Stimulated activated CD4-positive, alpha-beta T cell treated with anti-CD3 and anti-CD28 coated beads, TNF-alpha, amount 100 ng/mL, for 48 hours (primary cell): ENCODE measurements at regions not wholly inside any gene's neighbourhood (a gene's known extent, or its start where the extent isn't known, plus 50 kb on each side); places are given as distances from the start of the nearest gene placed in this dataset.

ENCODE experiments used
- DNase-seq, 3 donors: peaks; one replicate each; pipeline ENCODE4 v3.0.0-alpha.2; 2020; ENCODE audit warnings: low read depth in 3 of 3

DNA sequence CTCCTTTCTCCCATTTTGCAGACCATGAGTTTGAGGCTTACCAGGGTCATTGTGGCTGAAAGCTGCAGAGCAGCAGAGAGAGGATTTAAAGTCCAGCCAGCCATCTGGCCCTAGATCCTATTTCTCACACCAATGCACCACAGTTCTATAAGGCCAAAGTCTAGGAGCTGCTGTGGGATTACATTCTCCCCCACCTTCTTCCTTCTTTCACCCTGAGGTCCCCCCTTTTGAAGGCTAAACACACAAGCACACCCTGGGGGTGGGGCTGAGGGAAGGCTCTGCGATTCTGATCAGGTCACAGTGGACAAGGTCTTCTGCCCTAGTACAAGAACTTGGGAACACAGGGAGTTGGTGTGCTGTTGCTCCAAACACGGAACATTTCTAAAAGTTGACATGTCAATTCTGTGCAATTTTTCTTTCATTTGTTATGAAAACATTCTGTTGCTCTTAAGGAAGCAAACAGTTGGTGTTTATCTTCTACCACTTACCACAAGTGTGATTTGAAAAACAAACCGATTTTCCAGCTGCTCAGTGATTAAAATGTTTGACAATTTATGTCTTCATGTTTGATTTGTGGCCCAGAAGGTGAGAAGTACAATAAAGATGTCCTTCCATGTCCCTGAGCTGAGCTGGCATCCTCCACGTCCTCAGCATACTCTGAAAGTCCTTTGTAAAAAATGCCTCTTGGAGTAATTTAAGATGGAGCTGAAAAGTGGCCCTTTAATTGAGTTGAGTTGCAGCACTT lies 271.6 kb upstream of the PPP2R2D start:
- no peak for DNase-seq

DNA sequence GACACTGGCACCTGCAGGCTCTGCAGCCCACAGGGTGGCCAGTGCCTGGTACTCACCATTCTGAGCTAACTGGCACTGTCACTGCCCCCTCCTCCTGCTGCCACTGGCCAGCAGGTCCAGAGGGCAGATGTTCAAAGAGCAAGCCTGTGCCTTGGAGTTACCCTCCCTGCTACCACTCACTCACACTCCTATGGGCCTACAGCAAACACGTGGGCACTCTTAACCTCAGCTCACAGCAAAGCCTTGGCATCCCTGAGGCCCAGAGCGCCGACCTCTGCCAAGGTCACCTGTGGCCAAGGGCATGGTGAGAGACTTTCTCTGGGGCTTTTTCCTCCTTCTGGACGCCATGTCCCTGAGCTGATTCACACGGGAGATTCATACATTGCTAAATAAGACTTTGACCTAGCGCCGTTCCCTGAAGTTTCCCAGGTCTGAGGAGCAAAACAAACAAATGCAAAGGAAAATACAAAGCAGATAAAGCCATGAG lies 270.0 kb upstream of the PPP2R2D start:
- DNase-seq: no peak

DNA sequence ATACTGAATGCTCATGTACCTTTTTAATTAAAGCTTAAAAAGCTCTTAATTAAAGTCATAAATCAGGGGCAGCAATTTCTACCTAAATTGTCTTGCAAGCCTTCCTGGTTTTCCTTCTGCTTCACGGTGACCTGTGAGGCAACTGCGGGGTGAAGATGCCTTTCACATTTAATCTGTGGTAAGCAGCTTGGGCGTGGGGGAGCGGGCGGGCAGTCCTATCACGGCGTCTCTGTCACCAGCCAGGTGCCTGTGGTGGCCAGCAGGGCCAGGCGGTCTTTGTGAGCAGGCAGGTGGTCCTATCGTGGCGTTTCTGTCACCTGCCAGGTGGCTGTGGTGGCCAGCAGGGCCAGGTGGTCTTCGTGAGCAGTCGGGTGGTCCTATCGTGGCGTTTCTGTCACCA lies 269.2 kb upstream of the PPP2R2D start:
- no peak for DNase-seq

DNA sequence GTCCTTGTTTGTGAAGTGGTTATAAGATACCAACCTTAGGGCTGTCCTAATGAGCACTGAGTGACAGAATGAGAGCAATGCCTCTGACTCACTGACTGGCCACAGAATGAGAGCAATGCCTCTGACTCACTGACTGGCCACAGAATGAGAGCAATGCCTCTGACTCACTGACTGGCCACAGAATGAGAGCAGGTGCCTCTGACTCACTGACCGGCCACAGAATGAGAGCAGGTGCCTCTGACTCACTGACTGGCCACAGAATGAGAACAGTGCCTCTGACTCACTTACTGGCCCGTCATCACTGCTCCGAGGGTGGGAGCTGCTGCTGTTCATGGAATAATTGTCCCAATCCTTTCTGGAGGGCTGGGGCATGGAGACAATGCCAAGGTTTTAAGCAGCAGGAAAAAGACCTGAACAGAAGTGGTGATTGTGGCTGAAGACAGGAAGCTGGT lies 265.2 kb upstream of the PPP2R2D start:
- no peak for DNase-seq

DNA sequence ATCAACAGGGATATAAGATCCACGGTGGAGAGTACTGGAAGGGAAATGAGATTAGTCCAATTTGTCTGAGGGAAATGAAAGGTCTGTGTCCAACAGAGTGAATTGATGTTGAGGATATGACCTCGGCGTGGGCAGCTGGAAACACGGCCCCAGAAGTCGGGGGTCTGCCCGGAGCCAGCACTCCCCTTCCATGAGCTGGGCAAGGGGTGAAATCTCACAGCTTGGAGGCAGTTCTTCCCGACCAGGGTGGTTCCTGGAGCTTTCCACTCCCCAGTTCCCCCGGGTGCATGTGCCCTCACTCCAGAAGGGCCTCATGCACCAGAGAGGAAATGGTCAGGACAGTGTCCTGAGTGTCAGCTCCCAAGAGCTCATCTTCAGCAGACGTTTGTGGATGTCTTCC lies 264.7 kb upstream of the PPP2R2D start:
- DNase-seq: no peak

DNA sequence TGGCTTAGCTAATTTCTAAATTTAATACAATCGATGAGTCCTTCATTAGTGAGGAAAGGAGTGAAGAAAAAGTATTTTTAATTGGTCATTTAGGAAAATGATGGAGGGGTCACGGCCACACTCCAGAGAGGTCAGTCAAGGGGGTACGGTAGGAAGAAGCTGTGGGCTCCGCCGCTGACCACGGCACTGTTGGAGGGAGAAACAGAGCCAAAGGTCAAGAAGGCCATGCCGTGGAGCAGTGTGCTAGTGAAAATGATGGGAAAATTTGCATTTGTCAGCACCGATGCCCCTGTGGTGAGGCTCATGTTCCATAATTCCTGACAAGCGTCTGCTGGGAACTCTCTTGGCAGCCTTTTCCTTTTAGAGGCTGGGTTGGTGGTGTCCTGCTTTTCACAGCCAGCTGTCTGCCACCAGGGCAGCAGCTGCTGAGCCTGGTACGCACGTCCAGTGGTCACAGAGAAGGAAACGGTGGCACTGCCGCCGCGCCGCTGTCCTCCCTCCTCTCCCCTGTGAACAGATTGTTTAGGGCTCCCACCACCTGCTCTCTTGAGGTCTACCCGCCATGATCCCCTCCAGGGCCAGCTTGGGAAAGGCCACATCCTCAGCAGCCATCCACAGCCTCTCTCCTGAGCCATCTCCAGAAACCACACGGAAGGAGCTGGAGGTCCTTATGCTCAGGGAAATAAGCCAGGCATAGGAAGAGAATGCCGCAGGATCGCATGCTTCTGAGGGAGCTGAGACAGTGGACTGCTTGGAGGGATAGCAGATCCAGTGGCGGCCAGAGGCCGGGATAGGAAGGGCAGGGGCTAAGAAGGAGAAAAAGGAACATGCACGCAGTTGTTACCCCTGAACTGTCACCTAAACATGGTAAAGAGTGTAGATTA lies 263.7 kb upstream of the PPP2R2D start:
- no peak for DNase-seq

DNA sequence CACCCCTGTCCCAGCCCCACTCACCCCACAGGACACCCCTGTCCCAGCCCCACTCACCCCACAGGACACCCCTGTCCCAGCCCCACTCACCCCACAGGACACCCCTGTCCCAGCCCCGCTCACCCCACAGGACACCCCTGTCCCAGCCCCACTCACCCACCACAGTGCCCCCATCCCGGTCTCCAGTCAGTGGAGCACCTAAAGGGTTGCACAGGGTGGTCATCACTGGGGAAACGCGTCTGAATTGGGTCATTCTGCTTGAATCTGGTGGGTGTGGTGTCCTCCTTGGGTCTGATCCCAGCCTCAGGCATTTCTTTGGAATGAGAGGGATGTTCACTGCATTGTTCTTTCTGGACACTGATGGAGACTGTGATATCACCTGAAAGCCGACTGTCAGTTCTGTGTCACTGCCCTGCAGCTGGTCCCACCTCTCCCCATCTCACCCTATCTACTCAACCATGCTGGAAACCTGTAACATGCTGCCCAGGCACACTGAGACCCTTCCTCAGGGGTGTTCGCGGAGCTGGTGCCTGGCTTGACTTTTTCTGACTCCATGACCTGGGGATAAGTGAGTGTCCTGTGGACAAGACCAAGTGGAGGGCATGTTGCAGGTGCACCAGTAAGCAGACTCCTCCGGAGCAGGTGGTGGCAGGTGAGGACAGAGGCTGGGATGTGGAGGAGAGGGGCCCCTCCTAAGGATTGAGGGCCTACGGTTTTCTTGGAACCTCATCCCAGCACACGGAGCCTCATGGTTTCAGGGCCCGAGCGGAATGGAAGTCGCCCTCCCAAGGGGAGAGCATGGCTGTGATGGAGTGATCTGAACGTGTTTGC lies 262.5 kb upstream of the PPP2R2D start:
- no peak for DNase-seq

DNA sequence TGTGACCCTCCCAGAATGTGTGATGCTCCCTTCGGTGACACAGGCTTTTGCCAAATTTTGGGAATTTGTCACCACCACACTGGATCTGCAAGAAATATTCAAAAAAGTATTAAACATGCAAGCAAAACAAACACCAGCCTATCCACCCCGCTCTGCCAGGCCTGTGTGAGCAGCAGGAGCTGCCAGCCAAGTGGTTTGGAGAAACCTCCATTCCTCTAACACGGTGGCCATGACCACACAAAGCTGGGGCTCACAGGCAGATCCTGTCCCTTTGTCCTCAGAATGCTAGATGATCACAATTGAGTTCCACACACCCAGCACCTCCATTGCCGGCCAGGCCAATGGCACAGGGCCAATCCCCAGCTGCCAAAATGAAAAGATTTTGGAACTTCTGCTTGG lies 261.9 kb upstream of the PPP2R2D start:
- DNase-seq: no peak

DNA sequence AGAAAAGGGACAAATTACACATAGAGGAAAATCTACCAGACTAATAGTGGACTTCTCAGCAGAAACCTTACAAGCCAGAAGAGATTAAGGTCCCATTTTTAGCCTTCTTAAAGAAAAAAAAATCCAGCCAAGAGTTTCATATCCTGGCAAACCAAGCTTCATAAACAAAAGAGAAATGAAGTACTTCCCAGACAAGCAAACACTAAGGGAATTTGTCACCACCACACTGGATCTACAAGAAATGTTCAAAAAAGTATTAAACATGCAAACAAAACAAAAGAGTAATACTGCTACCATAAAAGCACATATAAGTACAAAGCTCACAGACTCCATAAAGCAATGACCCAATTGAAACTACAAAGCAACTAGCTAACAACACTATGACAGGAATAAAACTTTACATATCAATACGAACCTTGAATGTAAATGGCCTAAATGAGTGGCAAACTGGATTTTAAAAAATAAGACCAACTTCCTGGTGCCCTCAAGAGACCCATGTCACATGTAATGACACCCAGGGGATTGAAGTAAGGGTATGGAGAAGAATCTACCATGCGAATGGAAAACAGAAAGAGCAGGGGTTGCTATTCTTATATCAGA lies 260.7 kb upstream of the PPP2R2D start:
- DNase-seq: no peak

DNA sequence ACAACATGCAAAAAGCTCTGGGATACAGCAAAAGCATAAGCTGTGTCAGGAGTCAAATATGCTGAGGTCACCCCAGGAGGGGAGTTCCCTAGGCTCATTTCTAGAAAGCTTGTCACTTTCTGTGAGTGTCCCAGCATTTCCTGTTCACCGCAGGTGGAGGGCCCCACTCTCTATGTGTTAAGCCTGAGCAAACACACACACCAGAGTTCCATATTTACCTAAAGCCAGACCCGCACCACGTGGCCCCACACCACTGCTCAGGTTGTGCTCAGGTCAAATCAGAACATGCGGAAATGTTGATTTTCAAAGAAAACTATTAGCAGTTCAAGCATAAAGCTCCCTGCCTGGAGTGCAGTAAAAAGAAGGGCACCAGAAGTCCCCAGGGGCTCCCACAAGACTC lies 259.6 kb upstream of the PPP2R2D start:
- DNase-seq: peak in 1 of 3 donors; percentile 19

DNA sequence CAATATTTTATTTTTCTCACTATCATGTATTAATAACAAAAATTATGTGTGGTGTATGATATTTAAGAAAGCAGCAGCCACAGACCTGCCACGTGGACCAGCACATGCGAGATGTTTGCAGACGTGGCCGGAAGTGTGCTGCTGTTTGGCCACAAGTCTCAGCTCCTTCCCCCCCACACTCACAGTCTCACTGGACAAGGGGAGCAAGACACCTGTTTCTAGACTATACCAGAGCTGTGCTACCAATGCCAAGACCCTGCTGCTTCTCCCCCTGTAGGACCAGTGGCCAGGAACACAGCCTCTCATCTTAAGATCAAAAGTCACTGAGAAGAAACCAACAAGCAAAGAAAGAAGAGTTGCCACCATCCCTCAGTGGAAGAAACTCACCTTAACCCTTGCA lies 258.9 kb upstream of the PPP2R2D start:
- DNase-seq: no peak

DNA sequence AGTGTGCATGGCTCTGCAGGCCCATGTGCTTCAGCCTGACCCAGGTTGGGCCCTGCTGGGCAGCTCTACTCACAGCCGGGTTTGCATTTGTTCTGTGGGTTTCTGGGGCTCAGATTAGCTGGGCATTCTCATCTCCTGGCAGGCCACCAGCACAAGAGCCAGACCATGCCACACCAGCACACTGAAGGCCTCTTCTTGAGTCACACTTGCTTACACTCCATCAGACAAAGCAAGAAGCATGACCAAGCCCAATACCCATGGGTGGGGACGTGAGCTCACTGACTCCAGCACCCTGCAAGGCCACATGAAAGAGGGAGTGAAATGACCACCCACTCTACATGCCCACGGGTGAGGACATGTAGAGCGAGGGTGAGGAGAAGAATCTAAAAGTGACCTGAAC lies 257.8 kb upstream of the PPP2R2D start:
- no peak for DNase-seq

DNA sequence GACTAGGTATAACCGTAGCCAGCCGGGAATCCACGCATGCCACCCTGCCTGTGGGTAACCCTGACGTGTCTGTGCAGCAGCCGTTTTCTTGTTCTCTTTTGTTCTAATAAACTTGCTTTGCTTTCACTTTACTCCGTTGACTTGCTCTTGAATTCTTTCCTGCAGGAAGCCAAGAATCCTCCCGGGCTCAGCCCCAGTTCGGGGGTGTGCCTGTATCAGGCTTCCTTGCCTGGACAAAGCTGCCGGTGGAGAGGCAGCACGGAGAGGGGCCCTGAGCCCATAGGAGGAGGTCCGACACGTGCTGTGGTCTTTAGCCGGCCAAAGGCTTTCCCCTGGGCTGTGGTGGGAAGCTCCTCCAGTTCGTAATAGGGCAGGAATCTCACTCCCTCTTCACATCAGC lies 256.5 kb upstream of the PPP2R2D start:
- no peak for DNase-seq

DNA sequence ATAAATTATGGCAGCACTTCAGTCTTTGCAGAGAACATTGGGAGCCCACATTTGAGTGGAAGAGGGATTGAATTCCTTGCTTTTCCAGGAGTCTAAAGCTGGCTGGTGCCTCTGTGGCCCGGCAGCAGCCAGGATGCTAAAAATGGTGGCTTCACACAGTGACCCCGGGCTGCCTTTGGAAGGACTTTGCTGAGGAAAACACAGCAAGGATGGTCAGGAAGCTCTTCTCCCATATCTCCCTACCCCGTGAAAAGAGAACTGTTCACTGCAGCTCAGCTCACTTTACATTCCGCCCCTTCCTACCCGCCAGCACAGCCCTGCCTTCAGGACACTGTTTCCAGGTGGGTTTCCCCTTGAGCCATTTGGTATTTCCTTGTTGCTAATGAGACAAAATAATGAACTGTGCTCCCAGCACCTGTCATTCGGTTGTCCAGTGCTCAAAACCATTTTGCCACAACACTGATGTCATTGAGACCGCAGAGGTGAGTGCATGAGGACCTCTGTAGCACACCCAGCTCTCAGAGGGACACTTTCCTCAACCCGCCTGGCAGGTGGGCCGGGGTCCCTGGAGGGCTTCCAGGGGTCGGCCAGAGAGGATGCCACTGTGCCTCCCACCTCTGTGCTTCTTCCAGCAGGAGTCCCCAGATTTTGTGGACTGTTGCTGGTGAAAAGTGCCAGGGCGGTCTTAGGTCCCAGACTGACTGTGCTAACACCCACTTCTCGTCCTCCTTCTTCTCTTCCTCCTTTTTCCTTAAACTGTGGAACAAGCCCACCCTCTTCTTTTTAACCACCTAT lies 255.7 kb upstream of the PPP2R2D start:
- no peak for DNase-seq

DNA sequence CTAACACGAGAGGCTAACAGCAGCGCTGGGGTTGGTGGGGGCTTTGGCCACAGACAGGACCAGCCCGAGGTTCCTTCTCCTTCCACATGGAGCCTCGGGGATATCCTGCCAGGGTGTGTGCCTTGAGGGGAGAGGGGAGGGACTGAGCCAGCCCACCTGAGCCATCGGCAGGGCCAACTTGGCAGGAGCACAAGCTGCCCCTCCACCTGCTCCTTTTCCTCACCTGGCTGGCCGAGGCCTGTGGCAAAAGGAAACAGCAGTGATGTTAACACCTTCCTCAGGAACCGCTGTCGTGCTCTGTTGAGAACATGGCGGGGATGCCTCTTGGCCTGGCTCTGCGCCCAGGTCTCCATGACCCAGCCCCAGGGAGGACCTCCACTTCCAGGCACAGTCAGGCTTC lies 255.1 kb upstream of the PPP2R2D start:
- DNase-seq: no peak

DNA sequence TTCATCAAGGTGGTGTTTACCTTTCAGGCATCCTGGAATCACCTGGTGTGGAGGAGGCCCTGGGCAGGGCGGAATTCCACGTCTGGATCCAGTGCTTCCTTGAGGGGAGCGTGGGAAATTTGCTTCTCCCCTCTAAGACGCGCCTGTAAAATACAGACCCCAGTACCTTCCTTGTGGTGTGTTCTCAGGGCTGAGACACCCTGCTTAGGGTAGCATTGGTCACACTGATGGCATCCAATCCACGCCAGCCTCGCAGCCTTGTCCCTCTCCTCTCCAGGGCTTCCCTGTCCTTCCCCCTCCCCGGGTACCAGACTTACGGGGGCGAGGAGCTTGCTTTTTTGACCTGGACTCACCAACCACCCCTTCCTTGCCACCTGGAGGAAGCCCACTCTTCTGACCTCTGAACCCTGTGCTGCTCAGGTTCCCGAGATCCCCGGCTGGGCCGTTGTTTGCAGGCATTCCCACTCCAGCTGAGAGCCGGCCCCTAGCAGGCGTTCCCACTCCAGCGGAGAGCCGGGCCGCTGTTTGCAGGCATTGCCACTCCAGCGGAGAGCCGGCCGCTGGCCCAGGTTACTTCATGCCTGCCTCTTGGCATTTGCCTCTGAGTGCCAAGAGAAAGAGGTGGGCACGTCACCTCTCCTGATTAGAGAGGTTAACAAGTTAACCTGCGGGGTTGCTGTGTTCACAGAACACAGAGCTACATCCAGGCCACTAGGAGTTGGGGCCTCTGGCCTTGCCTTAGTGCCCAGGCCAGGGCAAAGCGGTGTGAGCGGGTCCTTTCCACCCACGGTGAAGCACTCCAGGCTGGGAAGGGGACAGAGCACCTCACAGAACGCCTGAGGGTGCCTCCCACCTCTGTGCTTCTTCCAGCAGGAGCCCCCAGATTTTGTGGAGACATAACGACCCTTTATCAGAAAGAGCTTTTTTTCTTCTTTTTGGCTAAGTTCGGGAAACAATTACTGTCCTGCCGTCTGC lies 254.0 kb upstream of the PPP2R2D start:
- no peak for DNase-seq

DNA sequence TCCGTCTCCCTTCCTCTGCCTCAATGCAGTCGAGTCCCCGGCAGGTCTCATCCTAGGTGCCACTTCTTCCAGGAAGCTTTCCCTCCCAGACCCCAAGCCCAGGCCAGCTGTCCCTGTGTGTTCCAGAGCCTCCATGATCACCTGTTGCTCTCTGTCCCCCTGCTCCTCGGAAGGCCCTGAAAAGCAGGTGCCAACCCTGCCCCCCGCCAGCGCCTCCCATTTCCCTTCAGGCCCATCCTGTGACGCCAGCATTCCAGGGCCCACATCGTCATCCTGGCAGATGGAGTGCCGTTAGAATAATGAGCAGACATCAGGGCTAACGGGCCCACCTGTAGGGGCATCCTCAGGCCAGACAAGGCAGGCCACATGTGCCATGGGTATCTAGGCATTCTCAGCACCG lies 253.0 kb upstream of the PPP2R2D start:
- DNase-seq: no peak

DNA sequence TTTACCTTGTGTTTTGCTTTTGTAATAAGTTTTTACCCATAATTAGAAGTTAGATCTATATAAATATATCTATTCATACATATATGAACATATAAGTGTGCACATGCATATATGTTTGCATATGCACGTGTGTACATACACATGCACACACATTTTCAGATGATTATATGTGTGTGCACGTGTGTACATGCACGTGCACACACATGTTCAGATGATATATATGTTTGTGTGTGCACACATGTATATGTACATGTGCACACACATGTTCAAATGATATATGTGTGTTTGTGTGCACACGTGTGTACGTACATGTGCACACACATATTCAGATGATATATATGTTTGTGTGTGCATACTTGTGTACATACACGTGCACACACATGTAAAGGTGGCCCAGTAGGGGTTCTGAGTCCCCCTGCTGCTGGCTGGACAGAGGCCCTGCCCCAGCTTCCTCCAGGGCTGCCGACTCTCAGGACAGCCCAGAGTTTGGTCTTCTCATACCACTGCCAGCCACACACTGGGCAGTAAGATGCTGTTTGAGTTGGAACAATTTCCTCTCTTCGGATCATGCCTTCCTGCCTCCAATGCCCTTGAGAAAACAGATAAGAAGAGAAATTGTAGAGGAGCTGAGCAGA lies 252.3 kb upstream of the PPP2R2D start:
- no peak for DNase-seq

DNA sequence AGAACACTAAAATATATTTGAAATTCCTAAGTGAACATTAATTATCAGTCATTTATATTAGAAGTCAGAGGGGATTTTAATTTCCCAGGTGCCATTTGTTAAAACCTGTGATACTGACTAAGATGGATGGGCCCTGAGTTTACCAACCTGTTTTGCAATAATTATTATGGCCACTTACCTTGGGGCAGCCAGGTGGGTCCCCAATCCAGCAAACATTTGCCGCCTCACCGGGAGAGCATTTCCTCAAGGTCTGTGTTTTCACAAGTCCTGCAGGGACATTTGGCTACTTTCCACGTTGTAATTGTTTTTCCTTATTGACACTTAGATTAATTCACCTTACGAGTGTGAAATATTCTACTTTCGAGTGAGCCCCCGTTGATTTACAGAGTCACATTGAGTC lies 251.2 kb upstream of the PPP2R2D start:
- no peak for DNase-seq
